PFSK-1 (cell line): ENCODE measurements at regions not wholly inside any gene's neighbourhood (a gene's known extent, or its start where the extent isn't known, plus 50 kb on each side); places are given as distances from the start of the nearest gene placed in this dataset.

Experiments used
- FOXP2 ChIP-seq: optimal IDR thresholded peaks from 2 replicates; pipeline ENCODE3; 2011; ENCODE audit warnings: borderline replicate concordance, control low read depth, inconsistent platforms; ENCODE audit not compliant: insufficient read depth; ENCODE audit errors: extremely low read length, extremely low read depth
- POLR2AphosphoS5 ChIP-seq: IDR thresholded peaks from 2 replicates; pipeline ENCODE4 v1.6.1; 2012; ENCODE audit warnings: low read depth, mild to moderate bottlenecking, control low read depth, low read length, moderate library complexity
- REST ChIP-seq, 2 experiments: IDR thresholded peaks; 2 replicates each; pipeline versions ENCODE4 v1.6.1 to v1.8.0; 2011 to 2012; ENCODE audit warnings: low read depth in 2 of 2, low read length in 2 of 2, control low read depth in 1 of 2, inconsistent platforms in 1 of 2, mild to moderate bottlenecking in 1 of 2, moderate library complexity in 1 of 2; ENCODE audit not compliant: insufficient read depth in 1 of 2
- SIN3A ChIP-seq: IDR thresholded peaks from 2 replicates; pipeline ENCODE4 v1.6.1; 2012; ENCODE audit warnings: mild to moderate bottlenecking, low read length, moderate library complexity, borderline replicate concordance; ENCODE audit not compliant: insufficient read depth
- TAF1 ChIP-seq: IDR thresholded peaks from 2 replicates; pipeline ENCODE4 v1.6.1; 2012; ENCODE audit warnings: low read length, control low read depth, borderline replicate concordance; ENCODE audit not compliant: insufficient read depth

DNA sequence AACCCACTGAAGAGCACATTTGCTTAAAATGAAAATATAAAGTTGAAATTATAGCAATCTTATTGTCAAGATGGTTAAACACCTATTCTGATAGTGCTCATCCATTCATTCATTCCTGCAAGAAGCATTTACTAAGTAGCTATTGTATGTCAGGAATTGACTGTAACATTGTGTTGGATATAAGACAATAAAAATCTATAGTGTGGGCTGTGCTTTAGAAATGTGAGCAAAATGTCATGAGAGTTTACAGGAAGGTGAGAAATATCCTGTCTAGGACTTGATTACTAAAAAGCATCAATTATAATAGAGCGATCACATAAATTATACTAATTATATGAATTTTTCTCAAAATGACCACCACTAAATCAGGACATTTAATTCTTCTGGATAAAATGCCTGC lies 123.0 kb downstream of the HAO1 start:
- TF ChIP-seq FOXP2 (no peak), REST (IDR thresholded peaks at IDR 0.05; ENCODE audit: insufficient read depth in 1 of 2, low read depth in 2 of 2, low read length in 2 of 2) (no peak), TAF1 (no peak), SIN3A (no peak), POLR2AphosphoS5 (no peak)

DNA sequence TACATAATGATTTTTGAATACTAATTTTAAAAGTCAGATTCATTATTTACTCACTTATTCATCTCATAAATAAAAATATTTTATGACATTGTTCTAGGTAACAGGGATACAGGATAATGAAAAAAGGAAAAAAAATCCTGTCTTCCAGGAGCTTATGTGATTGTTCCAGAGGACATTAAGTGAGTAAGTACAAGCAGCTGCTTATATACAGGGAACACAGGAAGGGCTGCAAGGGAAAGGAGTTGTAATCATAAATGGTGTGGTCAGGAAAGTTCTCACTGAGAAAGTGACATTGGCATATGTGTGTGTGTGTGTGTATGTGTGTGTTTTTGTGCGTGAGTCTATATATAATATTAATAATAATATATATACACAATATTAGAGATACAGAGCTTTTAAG lies 121.8 kb downstream of the HAO1 start:
- TF ChIP-seq SIN3A: no peak
- no peak for TF ChIP-seq REST (IDR thresholded peaks at IDR 0.05; ENCODE audit: insufficient read depth in 1 of 2, low read depth in 2 of 2, low read length in 2 of 2)
- TF ChIP-seq FOXP2: no peak
- no peak for TF ChIP-seq POLR2AphosphoS5
- TF ChIP-seq TAF1: no peak

GRCh38 chr20:7820897-7821296 lies 119.4 kb downstream of the HAO1 start:
- TF ChIP-seq SIN3A (no peak), FOXP2 (no peak), POLR2AphosphoS5 (no peak), REST (IDR thresholded peaks at IDR 0.05; ENCODE audit: insufficient read depth in 1 of 2, low read depth in 2 of 2, low read length in 2 of 2) (no peak), TAF1 (no peak)

- no peak for TF ChIP-seq POLR2AphosphoS5
- TF ChIP-seq SIN3A: no peak
- no peak for TF ChIP-seq FOXP2
- no peak for TF ChIP-seq REST (IDR thresholded peaks at IDR 0.05; ENCODE audit: insufficient read depth in 1 of 2, low read depth in 2 of 2, low read length in 2 of 2)
- no peak for TF ChIP-seq TAF1
Observed at GRCh38 chr20:7822772-7823171, 117.5 kb downstream of the HAO1 start.

DNA sequence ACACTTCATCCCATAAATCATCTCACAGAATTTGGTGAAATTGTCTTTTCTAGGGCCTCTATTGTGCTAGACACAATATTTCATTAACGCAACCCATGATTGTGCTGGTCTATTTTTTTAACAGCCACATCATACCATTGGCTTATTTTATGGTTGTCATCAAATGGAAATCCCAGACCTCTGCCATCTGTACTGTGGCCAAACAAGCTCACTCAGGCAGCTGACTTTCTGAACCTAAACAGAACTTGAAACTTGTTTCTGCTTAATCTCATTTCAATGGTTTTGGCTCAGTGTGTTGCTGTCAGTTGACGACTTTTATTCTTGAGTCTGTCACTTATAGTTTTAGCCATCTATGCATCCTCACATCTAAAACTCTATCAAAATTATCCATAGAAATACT lies 111.8 kb downstream of the HAO1 start:
- no peak for TF ChIP-seq POLR2AphosphoS5
- TF ChIP-seq TAF1: no peak
- no peak for TF ChIP-seq REST (IDR thresholded peaks at IDR 0.05; ENCODE audit: insufficient read depth in 1 of 2, low read depth in 2 of 2, low read length in 2 of 2)
- no peak for TF ChIP-seq FOXP2
